ENCODE measurements at regions not wholly inside any gene's neighbourhood (a gene's known extent, or its start where the extent isn't known, plus 50 kb on each side); places are given as distances from the start of the nearest gene placed in this dataset.

- TF ChIP-seq CTCF (IDR thresholded peaks at IDR 0.05; ENCODE audit: low read length) (no peak), EZH2phosphoT487 (IDR thresholded peaks at IDR 0.05; ENCODE audit: low read length) (no peak), EZH2 (optimal IDR thresholded peaks at IDR 0.05; ENCODE audit: low read depth, low read length) (no peak)
Measured at GRCh38 chr6:141490982-141491381, 641.7 kb upstream of the GJE1 start.
